Heart right ventricle (tissue), 16 donors: ENCODE measurements at regions not wholly inside any gene's neighbourhood (a gene's known extent, or its start where the extent isn't known, plus 50 kb on each side); places are given as distances from the start of the nearest gene placed in this dataset.

ENCODE experiments used
- ATAC-seq, 8 donors: fragments of 200-7000 bp; cut with Tn5 transposase; one replicate each; pipeline ENCODE4 v1.9.1; 2020; ENCODE audit warnings: mild to moderate bottlenecking in 8 of 8, moderate library complexity in 8 of 8, moderate number of reproducible peaks in 1 of 8
- DNase-seq, 2 donors: peaks; one replicate each; pipeline ENCODE4 v3.0.0-alpha.2; 2020
- H3K27ac ChIP-seq, 10 donors: fragments of 200-600 bp; sonication (generic) in 2 of 10; one replicate each; pipeline versions ENCODE4 v1.5.0 to v1.8.0; 2020 to 2022; ENCODE audit warnings: mild to moderate bottlenecking in 3 of 10
- H3K27me3 ChIP-seq, 7 donors: fragments of 200-600 bp; one replicate each; pipeline ENCODE4 v1.8.0; 2021 to 2022; ENCODE audit warnings: mild to moderate bottlenecking in 2 of 7
- H3K36me3 ChIP-seq, 9 donors: fragments of 200-600 bp; sonication (generic) in 1 of 9; one replicate each; pipeline versions ENCODE4 v1.5.0 to v1.8.0; 2020 to 2022; ENCODE audit warnings: mild to moderate bottlenecking in 2 of 9
- H3K4me1 ChIP-seq, 9 donors: fragments of 200-600 bp; sonication (generic) in 1 of 9; one replicate each; pipeline versions ENCODE4 v1.5.0 to v1.8.0; 2020 to 2022; ENCODE audit warnings: mild to moderate bottlenecking in 4 of 9
- H3K4me3 ChIP-seq, 10 donors: fragments of 200-600 bp; sonication (generic) in 2 of 10; one replicate each; pipeline versions ENCODE4 v1.5.0 to v1.8.0; 2020 to 2022; ENCODE audit warnings: mild to moderate bottlenecking in 7 of 10, moderate library complexity in 2 of 10
- H3K9me3 ChIP-seq, 11 donors: fragments of 200-600 bp in 10 of 11; sonication (generic) in 2 of 11; one replicate each; pipeline versions ENCODE4 v1.5.0 to v1.8.0; 2013 to 2022; ENCODE audit warnings: mild to moderate bottlenecking in 2 of 11, control low read depth in 1 of 11, moderate library complexity in 1 of 11
- WGBS, 2 donors: extraction: QIAGEN DNeasy Blood & Tissue Kit; methylation state at CpG; one replicate each; pipeline ENCODE4 v1.1.7; 2013; ENCODE audit warnings: inconsistent platforms in 1 of 2; 5-methylcytosine and 5-hydroxymethylcytosine counted together
- intact Hi-C, 10 donors: fragments of 100-400 bp; cut with DNase I; formaldehyde crosslinking; loops; one replicate each; pipeline versions ENCODE4 v1.11.1 to v1.14.2; 2022
- TF ChIP-seq, protein P1 (sequence below), 9 donors: fragments of 200-600 bp; sonication (generic) in 2 of 9; IDR thresholded peaks; one replicate each; pipeline versions ENCODE4 v1.5.0 to v1.8.0; 2021 to 2022; ENCODE audit warnings: antibody characterized with exemption in 9 of 9, mild to moderate bottlenecking in 5 of 9, moderate library complexity in 1 of 9
- donor health status: Arrhythmogenic right ventricular cardiomyopathy.
- donor health status: ischemic (EF 13 %, LVEDD 7.1; RV severe dilation, severe dysfunction).
- donor health status: healthy with polysubstance abuse.
- donor health status: DM: no; HTN: yes; CAD: no.
- donor health status: DM: no; HTN: no; CAD: no.
- donor health status: ischemic (EF 25% LVEDD 6.9; RV normal size, moderate dysfunction).
- donor health status: ischemic (EF 25% LVEDD 5.7; RV mildly dilated, moderate dysfunction).
- donor health status: healthy.
- donor health status: DM: yes; HTN: yes; CAD: no.
- donor health status: Ischemic cardiomyopathy.
- donor health status: ischemic (EF 35%, LVEDD 5.7; RV mildly dilated, moderate dysfunction).
- donor health status: nonischemic (EF 11% LVEDD 7.7; RV severe dilation, severe dysfunction).
- donor health status: DM: yes; HTN: yes; CAD: no.
- donor health status: PGD.
- donor health status: ischemic (EF 29% LVEDD 5.4; RV normal size, mild dysfunction).
- donor health status: nonischemic (EF 23%, LVEDD 6.1; RV moderate dilation, normal function).

DNA sequence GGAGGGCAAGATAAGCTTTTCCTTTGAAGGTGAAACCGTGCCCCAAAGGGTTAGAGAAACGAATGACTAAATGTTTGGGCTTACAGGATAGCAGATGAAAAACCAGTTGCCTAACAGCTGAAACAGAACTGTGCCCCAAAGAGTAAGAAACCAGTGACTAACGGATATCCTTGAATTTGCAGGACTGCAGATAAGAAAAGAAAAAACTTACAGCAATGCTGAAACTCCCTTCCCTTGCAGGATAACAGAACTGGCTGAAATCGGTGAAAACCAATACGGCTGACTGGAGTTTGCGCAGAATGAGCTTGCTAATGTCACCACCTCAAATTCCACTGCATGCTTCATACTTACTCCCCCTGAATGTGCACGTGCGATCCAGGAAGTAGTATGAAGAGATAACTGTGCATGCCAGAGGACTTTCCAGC lies 175.2 kb upstream of the NLRP1 start:
- H3K9me3 ChIP-seq: no peaks in the 10 kb centered on the region
- no peaks in the 10 kb centered on the region for H3K36me3 ChIP-seq
- DNase-seq: peak in 1 of 2 donors; percentile 10
- peak in 3 of 8 donors; percentile 31 to 47 (median 33) for ATAC-seq
- intact Hi-C loops: no loop called here
- WGBS, 2 donors: 36 to 56% methylated on average over 8 of the region's 8 CpGs
- no peak overlapping the region for H3K27ac ChIP-seq
- H3K4me1 ChIP-seq: no peaks in the 10 kb centered on the region
- peaks cover 0 to 51% (median 24%) of the 10 kb centered on the region in 7 donors for H3K27me3 ChIP-seq
- TF ChIP-seq, protein P1, sequence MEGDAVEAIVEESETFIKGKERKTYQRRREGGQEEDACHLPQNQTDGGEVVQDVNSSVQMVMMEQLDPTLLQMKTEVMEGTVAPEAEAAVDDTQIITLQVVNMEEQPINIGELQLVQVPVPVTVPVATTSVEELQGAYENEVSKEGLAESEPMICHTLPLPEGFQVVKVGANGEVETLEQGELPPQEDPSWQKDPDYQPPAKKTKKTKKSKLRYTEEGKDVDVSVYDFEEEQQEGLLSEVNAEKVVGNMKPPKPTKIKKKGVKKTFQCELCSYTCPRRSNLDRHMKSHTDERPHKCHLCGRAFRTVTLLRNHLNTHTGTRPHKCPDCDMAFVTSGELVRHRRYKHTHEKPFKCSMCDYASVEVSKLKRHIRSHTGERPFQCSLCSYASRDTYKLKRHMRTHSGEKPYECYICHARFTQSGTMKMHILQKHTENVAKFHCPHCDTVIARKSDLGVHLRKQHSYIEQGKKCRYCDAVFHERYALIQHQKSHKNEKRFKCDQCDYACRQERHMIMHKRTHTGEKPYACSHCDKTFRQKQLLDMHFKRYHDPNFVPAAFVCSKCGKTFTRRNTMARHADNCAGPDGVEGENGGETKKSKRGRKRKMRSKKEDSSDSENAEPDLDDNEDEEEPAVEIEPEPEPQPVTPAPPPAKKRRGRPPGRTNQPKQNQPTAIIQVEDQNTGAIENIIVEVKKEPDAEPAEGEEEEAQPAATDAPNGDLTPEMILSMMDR (IDR thresholded peaks at IDR 0.05): no peak
- H3K4me3 ChIP-seq: no peak overlapping the region

DNA sequence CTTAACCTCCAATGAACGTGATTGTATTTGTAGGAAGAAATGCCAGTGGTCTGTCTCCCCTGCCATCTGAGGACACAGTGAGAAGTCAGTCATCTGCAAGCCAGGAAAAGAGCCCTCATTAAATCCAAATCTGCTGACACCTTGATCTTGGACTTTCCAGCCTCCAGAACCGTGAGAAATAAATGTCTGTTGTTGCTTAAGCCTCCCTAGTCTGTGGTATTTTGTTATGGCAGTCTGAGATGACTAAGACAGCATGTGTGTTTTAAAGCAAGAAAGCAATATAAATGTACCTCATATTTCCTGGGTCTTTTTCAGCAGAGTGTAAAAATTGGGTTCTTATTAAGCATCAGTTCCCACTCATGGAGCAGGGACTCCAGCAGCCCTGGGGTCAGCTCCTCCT lies 177.9 kb upstream of the NLRP1 start:
- peaks cover 0 to 61% (median 23%) of the 10 kb centered on the region in 7 donors for H3K27me3 ChIP-seq
- intact Hi-C loops: no loop called here
- 71 to 85% methylated on average over 2 of the region's 2 CpGs for WGBS, 2 donors

DNA sequence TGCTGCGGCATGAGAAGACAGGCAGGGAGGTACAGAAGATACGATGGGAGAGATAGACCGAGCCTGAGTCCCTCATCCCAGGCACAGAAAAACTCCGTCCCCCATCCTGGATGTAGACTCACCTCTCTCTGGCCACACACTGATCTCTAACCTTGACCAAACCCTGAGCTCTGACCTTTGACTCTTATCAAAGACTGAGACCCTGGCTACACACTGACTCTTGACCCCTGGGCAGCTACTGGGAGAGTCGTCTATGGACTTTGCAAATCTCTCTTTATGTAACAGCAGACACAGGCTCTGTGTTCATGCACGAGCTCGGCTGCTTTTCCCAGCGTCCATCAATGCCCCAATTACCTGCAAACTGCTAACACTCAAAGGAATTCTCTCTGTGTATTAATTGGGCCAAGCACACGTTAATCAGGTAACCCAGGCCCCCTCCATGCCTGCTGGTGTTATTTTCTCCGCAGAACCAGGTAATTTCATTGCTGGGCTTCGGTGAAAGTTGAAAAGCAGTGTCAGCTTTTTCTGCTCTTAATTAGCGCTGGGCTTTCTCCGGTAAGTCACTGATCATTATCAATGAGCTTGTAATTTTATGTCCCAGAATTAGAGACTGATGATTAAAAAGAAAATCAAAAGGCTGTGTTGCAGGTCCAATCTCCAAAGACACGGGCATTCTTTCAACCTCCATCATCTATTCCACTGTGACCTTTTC lies 179.4 kb upstream of the NLRP1 start:
- ATAC-seq (no peak), DNase-seq (no peak)
- Histone ChIP-seq H3K9me3 (no peaks in the 10 kb centered on the region), H3K4me3 (no peak overlapping the region), H3K4me1 (no peaks in the 10 kb centered on the region), H3K27ac (no peak overlapping the region), H3K36me3 (no peaks in the 10 kb centered on the region), H3K27me3 (peaks cover 0 to 67% (median 27%) of the 10 kb centered on the region in 7 donors)
- intact Hi-C loops: no loop called here
- 68 to 73% methylated on average over 14 of the region's 14 CpGs for WGBS, 2 donors
- TF ChIP-seq, protein P1 (IDR thresholded peaks at IDR 0.05): no peak

More for the DNA sequence above, 177.9 kb upstream of the NLRP1 start:
- no peak for ATAC-seq
- H3K4me3 ChIP-seq: no peak overlapping the region
- H3K36me3 ChIP-seq: no peaks in the 10 kb centered on the region
- TF ChIP-seq, protein P1 (IDR thresholded peaks at IDR 0.05): no peak
- DNase-seq: no peak
- H3K9me3 ChIP-seq: no peaks in the 10 kb centered on the region
- H3K4me1 ChIP-seq: no peaks in the 10 kb centered on the region
- no peak overlapping the region for H3K27ac ChIP-seq

DNA sequence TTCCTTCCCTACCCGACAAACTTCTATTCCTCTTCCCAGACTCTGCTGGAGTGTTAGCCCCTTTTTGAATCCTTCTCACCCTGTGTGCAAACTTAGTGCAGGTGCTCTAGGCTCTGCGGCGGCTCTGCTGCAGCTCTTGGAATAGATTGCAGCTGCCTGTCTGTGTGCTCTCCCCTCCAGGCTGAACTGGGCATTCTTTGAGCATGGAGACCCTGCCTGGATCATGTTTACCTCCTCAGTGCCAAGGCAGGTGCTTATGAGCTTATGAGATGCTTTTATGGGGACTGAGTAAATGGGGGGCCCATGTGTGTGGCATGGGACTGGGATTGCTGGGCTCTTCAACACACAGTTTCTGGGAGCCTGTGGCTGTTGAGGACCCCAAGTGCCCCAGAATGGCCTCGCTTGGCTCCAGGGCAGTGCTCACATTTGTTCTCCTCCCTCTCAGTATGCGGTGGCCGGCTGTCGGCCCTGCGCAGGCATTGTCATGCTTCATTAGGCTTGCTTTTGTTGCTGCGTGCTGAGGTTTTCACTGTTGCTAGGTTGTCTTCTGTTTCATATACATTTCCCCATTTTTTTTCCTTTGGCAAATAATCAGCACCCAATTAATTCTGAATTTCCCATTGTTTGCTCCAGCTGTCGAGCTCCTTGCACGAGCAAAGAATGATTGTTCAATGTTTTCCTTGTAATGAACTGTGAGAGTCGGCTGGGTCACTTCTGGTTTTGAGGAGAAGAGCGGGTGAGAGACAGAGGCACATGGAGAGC lies 185.5 kb upstream of the NLRP1 start:
- Histone ChIP-seq H3K36me3 (no peaks in the 10 kb centered on the region), H3K9me3 (no peaks in the 10 kb centered on the region), H3K27me3 (peaks cover 0 to 88% (median 26%) of the 10 kb centered on the region in 7 donors), H3K4me3 (no peak overlapping the region), H3K4me1 (no peaks in the 10 kb centered on the region), H3K27ac (no peak overlapping the region)
- 50 to 63% methylated on average over 13 of the region's 13 CpGs for WGBS, 2 donors
- ATAC-seq (no peak), DNase-seq (no peak)
- TF ChIP-seq, protein P1 (IDR thresholded peaks at IDR 0.05): no peak
- intact Hi-C loops: no loop called here
